ENCODE measurements at regions not wholly inside any gene's neighbourhood (a gene's known extent, or its start where the extent isn't known, plus 50 kb on each side); places are given as distances from the start of the nearest gene placed in this dataset.

- H3K9me3 ChIP-seq (ENCODE audit: insufficient read depth, low read depth, low read length): peaks cover 5% of the 10 kb centered on the region; the same call in 1 of the 2 replicates
- H3K36me3 ChIP-seq (ENCODE audit: insufficient read depth, low read length): no peaks in the 10 kb centered on the region
- H3K27me3 ChIP-seq (ENCODE audit: insufficient read depth, low read length, poor library complexity, severe bottlenecking): no peaks in the 10 kb centered on the region
- no peaks in the 10 kb centered on the region for H3K9me2 ChIP-seq (replicated peaks; ENCODE audit: low read depth, low read length)
- no peaks in the 10 kb centered on the region for H3F3A ChIP-seq (ENCODE audit: low read depth)
- H2AFZ ChIP-seq (ENCODE audit: low read length): no peak overlapping the region
- H3K9ac ChIP-seq (ENCODE audit: low read depth, low read length, poor library complexity, severe bottlenecking): no peak overlapping the region
- H3K4me2 ChIP-seq (ENCODE audit: low read depth, low read length, poor library complexity, severe bottlenecking): no peak overlapping the region
- TF ChIP-seq EZH2phosphoT487 (IDR thresholded peaks at IDR 0.05; ENCODE audit: borderline replicate concordance): no peak
- no peak for TF ChIP-seq CTCF (conservative IDR thresholded peaks at IDR 0.05; ENCODE audit: low read length)
- no peaks in the 10 kb centered on the region for H3K4me1 ChIP-seq (ENCODE audit: insufficient read depth, low read length, poor library complexity, severe bottlenecking)
- H3K4me3 ChIP-seq (ENCODE audit: low read length, poor library complexity, severe bottlenecking): no peak overlapping the region
- H4K20me1 ChIP-seq (ENCODE audit: insufficient read depth, low read length, poor library complexity, severe bottlenecking): no peaks in the 10 kb centered on the region
- no peaks in the 10 kb centered on the region for H3K79me2 ChIP-seq (ENCODE audit: insufficient read depth, low read length)
Measured at GRCh38 chr22:49268924-49269323, 558.7 kb downstream of the BRD1 start.

GRCh38 chr22:49267996-49268395 is 559.7 kb downstream of the BRD1 start:
- H2AFZ ChIP-seq (ENCODE audit: low read length): no peak overlapping the region
- H3K9ac ChIP-seq (ENCODE audit: low read depth, low read length, poor library complexity, severe bottlenecking): no peak overlapping the region
- H3K4me1 ChIP-seq (ENCODE audit: insufficient read depth, low read length, poor library complexity, severe bottlenecking): no peaks in the 10 kb centered on the region
- H4K20me1 ChIP-seq (ENCODE audit: insufficient read depth, low read length, poor library complexity, severe bottlenecking): no peaks in the 10 kb centered on the region
- H3K4me2 ChIP-seq (ENCODE audit: low read depth, low read length, poor library complexity, severe bottlenecking): no peak overlapping the region
- H3K9me3 ChIP-seq (ENCODE audit: insufficient read depth, low read depth, low read length): peaks cover 5% of the 10 kb centered on the region; the same call in 1 of the 2 replicates
- no peaks in the 10 kb centered on the region for H3K9me2 ChIP-seq (replicated peaks; ENCODE audit: low read depth, low read length)
- H3K79me2 ChIP-seq (ENCODE audit: insufficient read depth, low read length): no peaks in the 10 kb centered on the region
- H3K27me3 ChIP-seq (ENCODE audit: insufficient read depth, low read length, poor library complexity, severe bottlenecking): no peaks in the 10 kb centered on the region
- H3K36me3 ChIP-seq (ENCODE audit: insufficient read depth, low read length): no peaks in the 10 kb centered on the region
- no peak overlapping the region for H3K4me3 ChIP-seq (ENCODE audit: low read length, poor library complexity, severe bottlenecking)
- TF ChIP-seq CTCF (conservative IDR thresholded peaks at IDR 0.05; ENCODE audit: low read length): no peak
- TF ChIP-seq EZH2phosphoT487 (IDR thresholded peaks at IDR 0.05; ENCODE audit: borderline replicate concordance): no peak
- no peaks in the 10 kb centered on the region for H3F3A ChIP-seq (ENCODE audit: low read depth)

- H3K9ac ChIP-seq (ENCODE audit: low read depth, low read length, poor library complexity, severe bottlenecking): no peak overlapping the region
- H3K4me3 ChIP-seq (ENCODE audit: low read length, poor library complexity, severe bottlenecking): no peak overlapping the region
- H2AFZ ChIP-seq (ENCODE audit: low read length): no peak overlapping the region
- no peak overlapping the region for H3K4me2 ChIP-seq (ENCODE audit: low read depth, low read length, poor library complexity, severe bottlenecking)
- H3K4me1 ChIP-seq (ENCODE audit: insufficient read depth, low read length, poor library complexity, severe bottlenecking): no peaks in the 10 kb centered on the region
- no peaks in the 10 kb centered on the region for H3K36me3 ChIP-seq (ENCODE audit: insufficient read depth, low read length)
- no peaks in the 10 kb centered on the region for H3K27me3 ChIP-seq (ENCODE audit: insufficient read depth, low read length, poor library complexity, severe bottlenecking)
- no peaks in the 10 kb centered on the region for H3F3A ChIP-seq (ENCODE audit: low read depth)
- H3K79me2 ChIP-seq (ENCODE audit: insufficient read depth, low read length): no peaks in the 10 kb centered on the region
- H4K20me1 ChIP-seq (ENCODE audit: insufficient read depth, low read length, poor library complexity, severe bottlenecking): no peaks in the 10 kb centered on the region
- no peak for TF ChIP-seq CTCF (conservative IDR thresholded peaks at IDR 0.05; ENCODE audit: low read length)
- no peak for TF ChIP-seq EZH2phosphoT487 (IDR thresholded peaks at IDR 0.05; ENCODE audit: borderline replicate concordance)
- H3K9me2 ChIP-seq (replicated peaks; ENCODE audit: low read depth, low read length): no peaks in the 10 kb centered on the region
- peaks cover 5% of the 10 kb centered on the region; the same call in 1 of the 2 replicates for H3K9me3 ChIP-seq (ENCODE audit: insufficient read depth, low read depth, low read length)
Measured at GRCh38 chr22:49266561-49267519, 560.8 kb downstream of the BRD1 start.
